Esophagus muscularis mucosa (tissue), 4 donors: ENCODE measurements at regions not wholly inside any gene's neighbourhood (a gene's known extent, or its start where the extent isn't known, plus 50 kb on each side); places are given as distances from the start of the nearest gene placed in this dataset.

ENCODE experiments used
- EP300 ChIP-seq: sonication (generic); formaldehyde crosslinking; IDR thresholded peaks from one replicate; pipeline ENCODE4 v1.6.1; 2017; ENCODE audit warnings: antibody characterized with exemption
- POLR2A ChIP-seq: fragments of 450-650 bp; IDR thresholded peaks from one replicate; pipeline ENCODE4 v1.6.1; 2017; ENCODE audit warnings: antibody characterized with exemption, moderate library complexity, mild to moderate bottlenecking, low read depth
- POLR2AphosphoS5 ChIP-seq, 2 donors: sonication (generic); formaldehyde crosslinking; IDR thresholded peaks; one replicate each; pipeline ENCODE4 v1.6.1; 2017; ENCODE audit warnings: antibody characterized with exemption in 2 of 2
- TF ChIP-seq, protein P1 (sequence below), 3 experiments: fragments of 200-600 bp in 2 of 3; fragments of 450-650 bp in 1 of 3; sonication (generic) in 2 of 3; IDR thresholded peaks; one replicate each; pipeline ENCODE4 v1.5.1; 2017 to 2019; ENCODE audit warnings: antibody characterized with exemption in 3 of 3, mild to moderate bottlenecking in 2 of 3, moderate library complexity in 1 of 3

DNA sequence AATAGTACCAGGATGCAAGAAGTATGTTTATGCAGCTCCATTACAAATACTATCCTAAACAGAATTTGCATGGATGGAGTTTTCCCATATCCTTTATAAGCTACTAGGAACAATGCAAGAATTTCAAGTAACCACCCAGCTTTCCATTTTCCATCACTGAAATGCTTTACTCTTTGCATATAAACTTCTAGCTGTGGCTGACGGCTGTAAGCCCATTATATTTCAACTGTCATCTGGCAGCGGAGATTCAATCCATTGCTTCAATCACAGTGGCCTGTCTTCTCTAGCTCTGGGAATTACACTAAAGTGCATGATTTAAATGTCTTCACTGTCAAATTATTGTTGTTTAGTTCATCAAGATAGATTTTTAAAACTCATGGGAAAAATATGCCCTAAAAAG lies 64.2 kb upstream of the PAM start:
- TF ChIP-seq, protein P1, sequence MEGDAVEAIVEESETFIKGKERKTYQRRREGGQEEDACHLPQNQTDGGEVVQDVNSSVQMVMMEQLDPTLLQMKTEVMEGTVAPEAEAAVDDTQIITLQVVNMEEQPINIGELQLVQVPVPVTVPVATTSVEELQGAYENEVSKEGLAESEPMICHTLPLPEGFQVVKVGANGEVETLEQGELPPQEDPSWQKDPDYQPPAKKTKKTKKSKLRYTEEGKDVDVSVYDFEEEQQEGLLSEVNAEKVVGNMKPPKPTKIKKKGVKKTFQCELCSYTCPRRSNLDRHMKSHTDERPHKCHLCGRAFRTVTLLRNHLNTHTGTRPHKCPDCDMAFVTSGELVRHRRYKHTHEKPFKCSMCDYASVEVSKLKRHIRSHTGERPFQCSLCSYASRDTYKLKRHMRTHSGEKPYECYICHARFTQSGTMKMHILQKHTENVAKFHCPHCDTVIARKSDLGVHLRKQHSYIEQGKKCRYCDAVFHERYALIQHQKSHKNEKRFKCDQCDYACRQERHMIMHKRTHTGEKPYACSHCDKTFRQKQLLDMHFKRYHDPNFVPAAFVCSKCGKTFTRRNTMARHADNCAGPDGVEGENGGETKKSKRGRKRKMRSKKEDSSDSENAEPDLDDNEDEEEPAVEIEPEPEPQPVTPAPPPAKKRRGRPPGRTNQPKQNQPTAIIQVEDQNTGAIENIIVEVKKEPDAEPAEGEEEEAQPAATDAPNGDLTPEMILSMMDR (IDR thresholded peaks at IDR 0.05), result no peak
- TF ChIP-seq POLR2AphosphoS5 (IDR thresholded peaks at IDR 0.05) (no peak), POLR2A (no peak), EP300 (no peak)
